ENCODE measurements at regions not wholly inside any gene's neighbourhood (a gene's known extent, or its start where the extent isn't known, plus 50 kb on each side); places are given as distances from the start of the nearest gene placed in this dataset.

GRCh38 chr18:41666231-41666630, 288.8 kb upstream of the PIK3C3 start:
- Histone ChIP-seq H3K27me3 (replicated peaks; ENCODE audit: control insufficient read depth, insufficient read depth, low read length) (no peaks in the 10 kb centered on the region), H3K4me3 (replicated peaks; ENCODE audit: low read depth, low read length) (no peak overlapping the region), H3K36me3 (ENCODE audit: control insufficient read depth, insufficient read depth, low read length) (no peaks in the 10 kb centered on the region)
- TF ChIP-seq CTCF (IDR thresholded peaks at IDR 0.05; ENCODE audit: insufficient read depth, low read length, poor library complexity, severe bottlenecking) = no peak
- no peak for DNase-seq (ENCODE audit: extremely low read depth, insufficient read length)

- no peaks in the 10 kb centered on the region for H3K27me3 ChIP-seq (replicated peaks; ENCODE audit: control insufficient read depth, insufficient read depth, low read length)
- no peaks in the 10 kb centered on the region for H3K36me3 ChIP-seq (ENCODE audit: control insufficient read depth, insufficient read depth, low read length)
These were observed 289.8 kb upstream of the PIK3C3 start for GRCh38 chr18:41665210-41665609.

GRCh38 chr18:41660654-41661053, 294.4 kb upstream of the PIK3C3 start:
- no peak overlapping the region for H3K4me3 ChIP-seq (replicated peaks; ENCODE audit: low read depth, low read length)
- no peak for TF ChIP-seq CTCF (IDR thresholded peaks at IDR 0.05; ENCODE audit: insufficient read depth, low read length, poor library complexity, severe bottlenecking)

More at GRCh38 chr18:41665210-41665609, 289.8 kb upstream of the PIK3C3 start:
- H3K4me3 ChIP-seq (replicated peaks; ENCODE audit: low read depth, low read length) = no peak overlapping the region
- TF ChIP-seq CTCF (IDR thresholded peaks at IDR 0.05; ENCODE audit: insufficient read depth, low read length, poor library complexity, severe bottlenecking) = no peak
- DNase-seq (ENCODE audit: extremely low read depth, insufficient read length) = no peak

GRCh38 chr18:41659438-41660130, 295.4 kb upstream of the PIK3C3 start:
- Histone ChIP-seq H3K36me3 (ENCODE audit: control insufficient read depth, insufficient read depth, low read length) (no peaks in the 10 kb centered on the region), H3K27me3 (replicated peaks; ENCODE audit: control insufficient read depth, insufficient read depth, low read length) (no peaks in the 10 kb centered on the region), H3K4me3 (replicated peaks; ENCODE audit: low read depth, low read length) (no peak overlapping the region)
- DNase-seq (ENCODE audit: extremely low read depth, insufficient read length) = no peak
- no peak for TF ChIP-seq CTCF (IDR thresholded peaks at IDR 0.05; ENCODE audit: insufficient read depth, low read length, poor library complexity, severe bottlenecking)

More at GRCh38 chr18:41660654-41661053, 294.4 kb upstream of the PIK3C3 start:
- H3K27me3 ChIP-seq (replicated peaks; ENCODE audit: control insufficient read depth, insufficient read depth, low read length) = no peaks in the 10 kb centered on the region
- DNase-seq (ENCODE audit: extremely low read depth, insufficient read length) = no peak
- no peaks in the 10 kb centered on the region for H3K36me3 ChIP-seq (ENCODE audit: control insufficient read depth, insufficient read depth, low read length)

DNA sequence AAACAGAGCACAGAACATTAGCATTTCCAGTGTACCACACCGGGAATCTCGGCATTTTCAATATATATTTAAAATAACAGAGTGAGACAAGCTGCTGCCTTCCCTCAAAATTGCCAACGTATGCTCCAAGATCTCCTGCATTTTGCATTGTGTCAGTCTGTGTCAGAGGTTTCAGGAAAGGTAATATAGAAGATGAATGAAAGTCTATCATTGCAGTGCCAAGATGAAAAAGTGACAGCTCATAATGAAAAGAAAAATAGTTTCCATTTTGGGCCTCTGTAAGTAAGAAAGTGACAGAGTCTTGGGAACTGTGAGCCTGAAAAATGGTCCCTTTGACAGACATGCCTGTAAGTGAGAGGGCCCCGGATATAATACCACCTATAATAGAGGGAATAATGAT, 297.8 kb upstream of the PIK3C3 start:
- no peak for DNase-seq (ENCODE audit: extremely low read depth, insufficient read length)
- H3K4me3 ChIP-seq (replicated peaks; ENCODE audit: low read depth, low read length) = no peak overlapping the region
- no peak for TF ChIP-seq CTCF (IDR thresholded peaks at IDR 0.05; ENCODE audit: insufficient read depth, low read length, poor library complexity, severe bottlenecking)

GRCh38 chr18:41655074-41655473, 300.0 kb upstream of the PIK3C3 start:
- no peak for DNase-seq (ENCODE audit: extremely low read depth, insufficient read length)

More for the DNA sequence above, 297.8 kb upstream of the PIK3C3 start:
- Histone ChIP-seq H3K27me3 (replicated peaks; ENCODE audit: control insufficient read depth, insufficient read depth, low read length) (no peaks in the 10 kb centered on the region), H3K36me3 (ENCODE audit: control insufficient read depth, insufficient read depth, low read length) (no peaks in the 10 kb centered on the region)

More at GRCh38 chr18:41655074-41655473, 300.0 kb upstream of the PIK3C3 start:
- no peak overlapping the region for H3K4me3 ChIP-seq (replicated peaks; ENCODE audit: low read depth, low read length)
- H3K36me3 ChIP-seq (ENCODE audit: control insufficient read depth, insufficient read depth, low read length) = no peaks in the 10 kb centered on the region
- no peaks in the 10 kb centered on the region for H3K27me3 ChIP-seq (replicated peaks; ENCODE audit: control insufficient read depth, insufficient read depth, low read length)
- no peak for TF ChIP-seq CTCF (IDR thresholded peaks at IDR 0.05; ENCODE audit: insufficient read depth, low read length, poor library complexity, severe bottlenecking)

Data from GM06990 (cell line).